Lower leg skin (tissue), 3 donors: ENCODE measurements at regions not wholly inside any gene's neighbourhood (a gene's known extent, or its start where the extent isn't known, plus 50 kb on each side); places are given as distances from the start of the nearest gene placed in this dataset.

Experiments
- POLR2A ChIP-seq, 2 donors: fragments of 450-650 bp; IDR thresholded peaks; one replicate each; pipeline ENCODE4 v1.6.1; 2016 to 2017; ENCODE audit warnings: antibody characterized with exemption in 2 of 2, mild to moderate bottlenecking in 1 of 2, moderate library complexity in 1 of 2
- TF ChIP-seq, protein P1 (sequence below), 3 donors: fragments of 450-650 bp; IDR thresholded peaks; one replicate each; pipeline ENCODE4 v1.5.1; 2016; ENCODE audit warnings: antibody characterized with exemption in 3 of 3, mild to moderate bottlenecking in 3 of 3, moderate library complexity in 2 of 3

DNA sequence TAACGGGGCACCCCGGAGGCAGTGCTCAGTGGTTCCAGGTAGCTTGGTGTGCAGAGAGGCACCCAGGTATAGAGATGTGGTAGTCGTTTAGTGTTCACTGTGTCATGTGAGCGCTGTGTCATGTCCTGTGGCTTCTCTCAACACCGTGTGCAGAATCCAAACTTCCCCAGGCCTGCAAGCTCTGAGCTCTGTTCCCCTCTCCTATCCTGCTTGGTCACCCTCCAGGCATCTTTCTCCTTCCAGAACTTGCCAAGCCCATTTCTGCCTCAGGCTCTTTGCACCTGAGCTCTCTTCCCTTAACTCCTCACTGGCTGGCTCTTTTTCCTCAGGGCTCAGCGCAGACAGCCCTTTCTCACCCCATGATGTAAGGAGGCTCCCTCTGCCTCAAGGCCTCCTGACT, 64.8 kb downstream of the CARTPT start:
- no peak for TF ChIP-seq POLR2A (IDR thresholded peaks at IDR 0.05)
- TF ChIP-seq, protein P1, sequence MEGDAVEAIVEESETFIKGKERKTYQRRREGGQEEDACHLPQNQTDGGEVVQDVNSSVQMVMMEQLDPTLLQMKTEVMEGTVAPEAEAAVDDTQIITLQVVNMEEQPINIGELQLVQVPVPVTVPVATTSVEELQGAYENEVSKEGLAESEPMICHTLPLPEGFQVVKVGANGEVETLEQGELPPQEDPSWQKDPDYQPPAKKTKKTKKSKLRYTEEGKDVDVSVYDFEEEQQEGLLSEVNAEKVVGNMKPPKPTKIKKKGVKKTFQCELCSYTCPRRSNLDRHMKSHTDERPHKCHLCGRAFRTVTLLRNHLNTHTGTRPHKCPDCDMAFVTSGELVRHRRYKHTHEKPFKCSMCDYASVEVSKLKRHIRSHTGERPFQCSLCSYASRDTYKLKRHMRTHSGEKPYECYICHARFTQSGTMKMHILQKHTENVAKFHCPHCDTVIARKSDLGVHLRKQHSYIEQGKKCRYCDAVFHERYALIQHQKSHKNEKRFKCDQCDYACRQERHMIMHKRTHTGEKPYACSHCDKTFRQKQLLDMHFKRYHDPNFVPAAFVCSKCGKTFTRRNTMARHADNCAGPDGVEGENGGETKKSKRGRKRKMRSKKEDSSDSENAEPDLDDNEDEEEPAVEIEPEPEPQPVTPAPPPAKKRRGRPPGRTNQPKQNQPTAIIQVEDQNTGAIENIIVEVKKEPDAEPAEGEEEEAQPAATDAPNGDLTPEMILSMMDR (IDR thresholded peaks at IDR 0.05) = no peak
